ENCODE measurements at regions not wholly inside any gene's neighbourhood (a gene's known extent, or its start where the extent isn't known, plus 50 kb on each side); places are given as distances from the start of the nearest gene placed in this dataset.

- CTCF ChIA-PET = no interaction called here
- DNase-seq = no peak
- BruUV-seq (replicated peaks) = no TSS peak
Measured at GRCh38 chr18:65269375-65269774, 481.4 kb upstream of the CDH7 start.

GRCh38 chr18:65265761-65266160 is 485.1 kb upstream of the CDH7 start:
- no TSS peak for BruUV-seq (replicated peaks)
- Histone ChIP-seq H3K4me2 (no peak overlapping the region), H3K4me3 (no peak overlapping the region), H3K27me3 (ENCODE audit: insufficient read depth, low read depth) (no peaks in the 10 kb centered on the region), H3K36me3 (ENCODE audit: low read depth) (no peaks in the 10 kb centered on the region), H3F3A (ENCODE audit: insufficient read depth, low read depth) (no peaks in the 10 kb centered on the region), H3K4me1 (replicated peaks; ENCODE audit: insufficient read depth) (no peaks in the 10 kb centered on the region), H2AFZ (no peak overlapping the region), H3K27ac (no peak overlapping the region), H3K9me2 (ENCODE audit: insufficient read depth) (peaks cover 3% of the 10 kb centered on the region; the same call in 1 of the 2 replicates), H3K79me2 (ENCODE audit: low read depth) (no peaks in the 10 kb centered on the region), H3K9me3 (ENCODE audit: insufficient read depth, low read depth) (no peaks in the 10 kb centered on the region), H4K20me1 (ENCODE audit: insufficient read depth) (no peaks in the 10 kb centered on the region)
- no peak for DNase-seq
- no peak for TF ChIP-seq EZH2 (IDR thresholded peaks at IDR 0.05; ENCODE audit: low read depth)
- TF ChIP-seq, protein P1, sequence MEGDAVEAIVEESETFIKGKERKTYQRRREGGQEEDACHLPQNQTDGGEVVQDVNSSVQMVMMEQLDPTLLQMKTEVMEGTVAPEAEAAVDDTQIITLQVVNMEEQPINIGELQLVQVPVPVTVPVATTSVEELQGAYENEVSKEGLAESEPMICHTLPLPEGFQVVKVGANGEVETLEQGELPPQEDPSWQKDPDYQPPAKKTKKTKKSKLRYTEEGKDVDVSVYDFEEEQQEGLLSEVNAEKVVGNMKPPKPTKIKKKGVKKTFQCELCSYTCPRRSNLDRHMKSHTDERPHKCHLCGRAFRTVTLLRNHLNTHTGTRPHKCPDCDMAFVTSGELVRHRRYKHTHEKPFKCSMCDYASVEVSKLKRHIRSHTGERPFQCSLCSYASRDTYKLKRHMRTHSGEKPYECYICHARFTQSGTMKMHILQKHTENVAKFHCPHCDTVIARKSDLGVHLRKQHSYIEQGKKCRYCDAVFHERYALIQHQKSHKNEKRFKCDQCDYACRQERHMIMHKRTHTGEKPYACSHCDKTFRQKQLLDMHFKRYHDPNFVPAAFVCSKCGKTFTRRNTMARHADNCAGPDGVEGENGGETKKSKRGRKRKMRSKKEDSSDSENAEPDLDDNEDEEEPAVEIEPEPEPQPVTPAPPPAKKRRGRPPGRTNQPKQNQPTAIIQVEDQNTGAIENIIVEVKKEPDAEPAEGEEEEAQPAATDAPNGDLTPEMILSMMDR (conservative IDR thresholded peaks at IDR 0.05) = no peak
- ChIA-PET CTCF (no interaction called here), POLR2A (ENCODE audit: unreplicated experiment) (no interaction called here)
- intact Hi-C loops (cut with micrococcal nuclease; ENCODE audit: unreplicated experiment) = no loop called here

More at GRCh38 chr18:65269375-65269774, 481.4 kb upstream of the CDH7 start:
- Histone ChIP-seq H3K4me3 (no peak overlapping the region), H4K20me1 (ENCODE audit: insufficient read depth) (no peaks in the 10 kb centered on the region), H3F3A (ENCODE audit: insufficient read depth, low read depth) (no peaks in the 10 kb centered on the region), H3K36me3 (ENCODE audit: low read depth) (no peaks in the 10 kb centered on the region), H3K27ac (no peak overlapping the region), H2AFZ (no peak overlapping the region; the same call in 1 of the 2 replicates), H3K4me1 (replicated peaks; ENCODE audit: insufficient read depth) (no peaks in the 10 kb centered on the region), H3K9me2 (ENCODE audit: insufficient read depth) (peaks cover 3% of the 10 kb centered on the region; the same call in 1 of the 2 replicates), H3K27me3 (ENCODE audit: insufficient read depth, low read depth) (no peaks in the 10 kb centered on the region), H3K9me3 (ENCODE audit: insufficient read depth, low read depth) (no peaks in the 10 kb centered on the region), H3K79me2 (ENCODE audit: low read depth) (no peaks in the 10 kb centered on the region), H3K4me2 (no peak overlapping the region)
- POLR2A ChIA-PET (ENCODE audit: unreplicated experiment) = no interaction called here
- intact Hi-C loops (cut with micrococcal nuclease; ENCODE audit: unreplicated experiment) = no loop called here
- TF ChIP-seq, protein P1 (conservative IDR thresholded peaks at IDR 0.05) = no peak
- TF ChIP-seq EZH2 (IDR thresholded peaks at IDR 0.05; ENCODE audit: low read depth) = no peak

DNA sequence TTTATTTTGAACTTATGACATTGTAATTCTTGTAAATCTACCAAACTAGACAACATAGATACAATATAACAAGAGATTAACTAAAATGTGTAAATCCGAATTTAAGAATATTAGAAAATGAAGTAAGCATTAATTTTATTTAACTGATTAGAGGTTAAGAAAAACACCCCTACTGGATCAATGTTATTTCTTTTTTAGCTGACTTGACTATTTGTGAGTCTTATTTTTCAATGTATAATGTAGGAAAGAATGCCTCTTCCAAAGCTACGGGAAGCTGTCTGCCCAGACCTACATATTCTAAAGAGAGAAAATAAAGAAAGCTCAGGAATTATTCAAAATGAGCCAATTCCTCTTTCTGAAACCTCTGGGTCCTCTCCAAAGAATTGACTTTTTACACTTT is 490.8 kb upstream of the CDH7 start:
- H3K79me2 ChIP-seq (ENCODE audit: low read depth) = no peaks in the 10 kb centered on the region
- intact Hi-C loops (cut with micrococcal nuclease; ENCODE audit: unreplicated experiment) = no loop called here
- ChIA-PET CTCF (no interaction called here), POLR2A (ENCODE audit: unreplicated experiment) (no interaction called here)
- H2AFZ ChIP-seq = no peak overlapping the region
- H3K27ac ChIP-seq = no peak overlapping the region
- no peak for DNase-seq
- H3K9me3 ChIP-seq (ENCODE audit: insufficient read depth, low read depth) = no peaks in the 10 kb centered on the region
- no peak overlapping the region for H3K4me3 ChIP-seq
- H3K27me3 ChIP-seq (ENCODE audit: insufficient read depth, low read depth) = no peaks in the 10 kb centered on the region
- H3K9me2 ChIP-seq (ENCODE audit: insufficient read depth) = no peaks in the 10 kb centered on the region
- BruUV-seq (replicated peaks) = no TSS peak
- no peak overlapping the region for H3K4me2 ChIP-seq
- no peaks in the 10 kb centered on the region for H3K4me1 ChIP-seq (replicated peaks; ENCODE audit: insufficient read depth)
- no peak for TF ChIP-seq EZH2 (IDR thresholded peaks at IDR 0.05; ENCODE audit: low read depth)
- TF ChIP-seq, protein P1 (conservative IDR thresholded peaks at IDR 0.05) = no peak
- H3F3A ChIP-seq (ENCODE audit: insufficient read depth, low read depth) = no peaks in the 10 kb centered on the region
- no peaks in the 10 kb centered on the region for H3K36me3 ChIP-seq (ENCODE audit: low read depth)
- H4K20me1 ChIP-seq (ENCODE audit: insufficient read depth) = no peaks in the 10 kb centered on the region

All from PC-9 (cell line).